NCI-H345 (cell line): ENCODE measurements at regions not wholly inside any gene's neighbourhood (a gene's known extent, or its start where the extent isn't known, plus 50 kb on each side); places are given as distances from the start of the nearest gene placed in this dataset.

Source experiments
- DNase-seq: peaks from one replicate; lab custom pipeline; 2025; lab: John Stamatoyannopoulos, UW

GRCh38 chr18:33817096-33817495, 239.1 kb downstream of the ASXL3 start:
- DNase-seq = no peak

- DNase-seq = no peak
Measured at GRCh38 chr18:33814546-33814945, 236.5 kb downstream of the ASXL3 start.

GRCh38 chr18:33812186-33812585, 234.2 kb downstream of the ASXL3 start:
- no peak for DNase-seq

GRCh38 chr18:33805592-33805991, 227.6 kb downstream of the ASXL3 start:
- no peak for DNase-seq

GRCh38 chr18:33804258-33804657, 226.2 kb downstream of the ASXL3 start:
- DNase-seq = no peak

GRCh38 chr18:33803636-33804035, 225.6 kb downstream of the ASXL3 start:
- no peak for DNase-seq

GRCh38 chr18:33802955-33803354, 224.9 kb downstream of the ASXL3 start:
- peak; percentile 91 for DNase-seq
